GM21825 (cell line): ENCODE measurements at regions not wholly inside any gene's neighbourhood (a gene's known extent, or its start where the extent isn't known, plus 50 kb on each side); places are given as distances from the start of the nearest gene placed in this dataset.

Experiments used
- ATAC-seq: cut with Tn5 transposase; IDR thresholded peaks from one replicate; pipeline ENCODE4 v1.9.1; 2021; ENCODE audit warnings: mild to moderate bottlenecking, moderate library complexity; ENCODE audit not compliant: unreplicated experiment

DNA sequence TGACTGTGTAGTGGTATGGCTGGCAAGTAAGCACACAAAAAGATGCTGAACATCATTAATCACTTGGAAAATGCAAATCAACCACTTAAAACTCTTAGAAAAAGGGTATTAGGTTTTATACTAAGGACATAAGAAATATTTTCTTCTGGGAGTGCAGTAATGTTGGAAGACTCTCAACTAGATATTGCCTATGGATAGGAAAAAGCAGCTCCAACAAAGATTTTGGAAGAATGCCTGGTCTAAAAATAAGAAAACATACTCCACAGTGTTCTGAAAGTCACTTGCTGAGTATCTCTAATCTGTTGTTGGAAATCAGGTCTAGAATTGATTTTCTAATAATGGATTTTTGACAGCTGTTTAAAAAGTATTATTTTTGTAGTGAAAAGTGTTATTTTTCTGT, 50.8 kb upstream of the PHYHIPL start:
- ATAC-seq, result no peak

DNA sequence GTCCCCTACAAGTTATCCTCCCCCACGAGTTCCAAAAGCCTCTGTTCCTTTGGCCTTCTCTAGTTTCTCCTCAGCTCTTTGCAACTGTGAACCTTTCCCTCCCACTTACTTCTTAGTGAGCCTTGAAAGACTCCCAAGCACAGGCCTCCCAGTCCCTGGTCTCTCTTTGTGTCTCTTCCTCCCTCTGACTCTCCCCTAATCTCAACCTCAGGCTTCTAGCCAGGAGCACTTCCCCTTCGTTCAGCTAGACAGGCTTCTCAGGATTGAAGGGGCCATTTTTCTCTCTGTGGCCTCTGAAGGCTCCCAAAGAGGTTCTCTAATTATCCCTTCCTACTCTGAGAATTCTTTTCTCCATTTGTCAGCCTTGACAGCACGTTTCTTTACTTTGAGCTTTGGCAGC, 50.2 kb upstream of the PHYHIPL start:
- ATAC-seq, result no peak
